Erythroblast (primary cell): ENCODE measurements at regions not wholly inside any gene's neighbourhood (a gene's known extent, or its start where the extent isn't known, plus 50 kb on each side); places are given as distances from the start of the nearest gene placed in this dataset.

Experiments used
- GATA1 ChIP-seq: IDR thresholded peaks from 2 replicates; pipeline ENCODE4 v1.6.1; 2011; ENCODE audit warnings: low read depth, mild to moderate bottlenecking, control low read depth, low read length, moderate library complexity
- POLR2A ChIP-seq: IDR thresholded peaks from 2 replicates; pipeline ENCODE4 v1.6.1; 2011; ENCODE audit warnings: mild to moderate bottlenecking, low read length

GRCh38 chr5:86968301-86968753 lies 299.4 kb upstream of the RASA1 start:
- TF ChIP-seq POLR2A (no peak), GATA1 (no peak)
